Ishikawa (cell line): ENCODE measurements at regions not wholly inside any gene's neighbourhood (a gene's known extent, or its start where the extent isn't known, plus 50 kb on each side); places are given as distances from the start of the nearest gene placed in this dataset.

Experiments used
- CEBPB ChIP-seq: IDR thresholded peaks from 2 replicates; pipeline ENCODE4 v1.6.1; 2012
- CREB1 ChIP-seq: IDR thresholded peaks from 2 replicates; pipeline ENCODE4 v1.6.1; 2012; ENCODE audit warnings: low read depth
- EGR1 ChIP-seq: IDR thresholded peaks from 2 replicates; pipeline ENCODE4 v1.6.1; 2012
- EP300 ChIP-seq: IDR thresholded peaks from 2 replicates; pipeline ENCODE4 v1.6.1; 2012; ENCODE audit warnings: borderline replicate concordance
- FOXM1 ChIP-seq: IDR thresholded peaks from 2 replicates; pipeline ENCODE4 v1.6.1; 2012; ENCODE audit warnings: low read depth, borderline replicate concordance
- MAX ChIP-seq: IDR thresholded peaks from 2 replicates; pipeline ENCODE4 v1.6.1; 2012
- NFIC ChIP-seq: IDR thresholded peaks from 2 replicates; pipeline ENCODE4 v1.6.1; 2012
- RAD21 ChIP-seq: IDR thresholded peaks from 2 replicates; pipeline ENCODE4 v1.6.1; 2012; ENCODE audit warnings: low read depth
- TAF1 ChIP-seq: IDR thresholded peaks from 2 replicates; pipeline ENCODE4 v1.6.1; 2012; ENCODE audit warnings: low read depth, mild to moderate bottlenecking
- TCF12 ChIP-seq: IDR thresholded peaks from 2 replicates; pipeline ENCODE4 v1.6.1; 2012; ENCODE audit warnings: low read depth
- TEAD4 ChIP-seq: IDR thresholded peaks from 2 replicates; pipeline ENCODE4 v1.6.1; 2012
- YY1 ChIP-seq: IDR thresholded peaks from 2 replicates; pipeline ENCODE4 v1.6.1; 2012; ENCODE audit warnings: low read depth
- ZBTB7A ChIP-seq: IDR thresholded peaks from 2 replicates; pipeline ENCODE4 v1.6.1; 2012; ENCODE audit warnings: low read depth
- TF ChIP-seq, protein P1 (sequence below): IDR thresholded peaks from 2 replicates; pipeline ENCODE4 v1.6.1; 2012
- TF ChIP-seq, protein P2 (sequence below): IDR thresholded peaks from 2 replicates; pipeline ENCODE4 v1.6.1; 2012; ENCODE audit warnings: low read depth, mild to moderate bottlenecking

DNA sequence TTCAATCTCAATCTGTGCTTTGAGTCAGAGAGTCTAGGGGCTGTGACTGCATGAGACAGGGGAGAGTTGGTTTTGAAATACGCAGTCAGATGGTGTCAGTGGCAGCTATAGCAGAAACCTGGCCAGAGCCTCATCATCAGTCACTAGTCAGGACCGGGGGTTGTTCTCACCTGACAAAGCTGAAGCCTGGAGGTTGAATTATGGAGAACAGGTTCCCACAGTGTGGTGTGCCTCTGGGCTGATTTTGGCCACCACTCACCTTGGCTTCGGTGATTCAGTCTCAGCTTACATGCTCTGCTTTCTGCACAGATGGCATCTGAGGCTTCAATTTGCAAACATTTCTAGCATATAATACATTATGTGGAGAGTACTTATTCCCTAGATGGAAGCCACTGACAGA is 387.3 kb downstream of the YTHDC2 start:
- no peak for TF ChIP-seq MAX

- TF ChIP-seq CREB1 (no peak), TCF12 (no peak), CEBPB (no peak), YY1 (no peak), TEAD4 (no peak), EGR1 (no peak), NFIC (no peak), TAF1 (no peak), ZBTB7A (no peak), EP300 (no peak), RAD21 (no peak), FOXM1 (no peak), MAX (no peak)
- TF ChIP-seq, protein P1, sequence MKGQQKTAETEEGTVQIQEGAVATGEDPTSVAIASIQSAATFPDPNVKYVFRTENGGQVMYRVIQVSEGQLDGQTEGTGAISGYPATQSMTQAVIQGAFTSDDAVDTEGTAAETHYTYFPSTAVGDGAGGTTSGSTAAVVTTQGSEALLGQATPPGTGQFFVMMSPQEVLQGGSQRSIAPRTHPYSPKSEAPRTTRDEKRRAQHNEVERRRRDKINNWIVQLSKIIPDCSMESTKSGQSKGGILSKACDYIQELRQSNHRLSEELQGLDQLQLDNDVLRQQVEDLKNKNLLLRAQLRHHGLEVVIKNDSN = no peak
- TF ChIP-seq, protein P2, sequence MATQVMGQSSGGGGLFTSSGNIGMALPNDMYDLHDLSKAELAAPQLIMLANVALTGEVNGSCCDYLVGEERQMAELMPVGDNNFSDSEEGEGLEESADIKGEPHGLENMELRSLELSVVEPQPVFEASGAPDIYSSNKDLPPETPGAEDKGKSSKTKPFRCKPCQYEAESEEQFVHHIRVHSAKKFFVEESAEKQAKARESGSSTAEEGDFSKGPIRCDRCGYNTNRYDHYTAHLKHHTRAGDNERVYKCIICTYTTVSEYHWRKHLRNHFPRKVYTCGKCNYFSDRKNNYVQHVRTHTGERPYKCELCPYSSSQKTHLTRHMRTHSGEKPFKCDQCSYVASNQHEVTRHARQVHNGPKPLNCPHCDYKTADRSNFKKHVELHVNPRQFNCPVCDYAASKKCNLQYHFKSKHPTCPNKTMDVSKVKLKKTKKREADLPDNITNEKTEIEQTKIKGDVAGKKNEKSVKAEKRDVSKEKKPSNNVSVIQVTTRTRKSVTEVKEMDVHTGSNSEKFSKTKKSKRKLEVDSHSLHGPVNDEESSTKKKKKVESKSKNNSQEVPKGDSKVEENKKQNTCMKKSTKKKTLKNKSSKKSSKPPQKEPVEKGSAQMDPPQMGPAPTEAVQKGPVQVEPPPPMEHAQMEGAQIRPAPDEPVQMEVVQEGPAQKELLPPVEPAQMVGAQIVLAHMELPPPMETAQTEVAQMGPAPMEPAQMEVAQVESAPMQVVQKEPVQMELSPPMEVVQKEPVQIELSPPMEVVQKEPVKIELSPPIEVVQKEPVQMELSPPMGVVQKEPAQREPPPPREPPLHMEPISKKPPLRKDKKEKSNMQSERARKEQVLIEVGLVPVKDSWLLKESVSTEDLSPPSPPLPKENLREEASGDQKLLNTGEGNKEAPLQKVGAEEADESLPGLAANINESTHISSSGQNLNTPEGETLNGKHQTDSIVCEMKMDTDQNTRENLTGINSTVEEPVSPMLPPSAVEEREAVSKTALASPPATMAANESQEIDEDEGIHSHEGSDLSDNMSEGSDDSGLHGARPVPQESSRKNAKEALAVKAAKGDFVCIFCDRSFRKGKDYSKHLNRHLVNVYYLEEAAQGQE = no peak
Observed at GRCh38 chr5:113901718-113902117, 388.2 kb downstream of the YTHDC2 start.

DNA sequence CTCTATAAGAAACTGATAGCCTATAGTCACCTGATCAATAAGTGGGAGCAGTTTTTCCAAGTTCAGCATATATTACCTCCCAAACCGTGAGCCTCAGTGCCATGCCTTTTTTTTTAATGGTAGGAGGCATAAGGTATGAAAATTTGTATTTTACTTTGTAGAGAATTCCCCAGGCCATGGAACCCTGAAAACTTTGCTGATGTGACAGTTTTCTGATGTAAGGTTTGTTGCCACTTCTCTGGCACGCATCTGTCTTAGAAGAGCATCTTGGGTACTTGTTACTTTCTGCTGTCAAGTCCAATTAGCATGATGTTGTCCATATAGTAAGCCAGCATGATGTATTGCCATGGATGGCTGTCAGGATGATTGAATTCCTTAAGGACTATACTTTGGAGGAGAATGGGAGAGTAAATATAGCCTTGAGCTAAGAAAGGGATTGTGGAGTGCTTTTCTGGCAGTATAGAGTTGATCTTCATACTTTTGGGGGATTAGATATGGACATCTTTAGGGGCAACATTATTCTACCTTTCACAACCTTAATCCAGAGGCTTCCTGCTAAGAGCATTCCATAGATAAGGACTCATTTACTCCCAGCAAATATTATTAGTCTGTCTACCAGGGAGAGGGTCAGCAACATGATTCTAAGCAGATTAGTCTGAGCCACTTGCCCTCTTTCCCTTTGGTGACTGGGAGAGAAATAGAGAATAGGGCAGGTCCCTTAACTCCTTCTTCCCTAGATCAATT is 389.6 kb downstream of the YTHDC2 start:
- TF ChIP-seq CEBPB (no peak), TEAD4 (no peak), EP300 (no peak), CREB1 (no peak), EGR1 (no peak), FOXM1 (no peak), NFIC (no peak), RAD21 (no peak), TAF1 (no peak), YY1 (no peak), TCF12 (no peak), ZBTB7A (no peak), MAX (no peak)
- TF ChIP-seq, protein P1 = no peak
- TF ChIP-seq, protein P2 = no peak

- TF ChIP-seq CREB1 (no peak), EGR1 (no peak), ZBTB7A (no peak), CEBPB (no peak), YY1 (no peak), NFIC (no peak), EP300 (no peak), FOXM1 (no peak), MAX (no peak), TAF1 (no peak), RAD21 (no peak), TEAD4 (no peak), TCF12 (no peak)
- TF ChIP-seq, protein P1 = no peak
- TF ChIP-seq, protein P2 = no peak
Observed at GRCh38 chr5:113909782-113910181, 396.3 kb downstream of the YTHDC2 start.
